Kidney tubule cell (primary cell): ENCODE measurements at regions not wholly inside any gene's neighbourhood (a gene's known extent, or its start where the extent isn't known, plus 50 kb on each side); places are given as distances from the start of the nearest gene placed in this dataset.

Experiments
- DNase-seq: peaks from one replicate; pipeline ENCODE4 v3.0.0-alpha.2; 2018; ENCODE audit warnings: low spot score

DNA sequence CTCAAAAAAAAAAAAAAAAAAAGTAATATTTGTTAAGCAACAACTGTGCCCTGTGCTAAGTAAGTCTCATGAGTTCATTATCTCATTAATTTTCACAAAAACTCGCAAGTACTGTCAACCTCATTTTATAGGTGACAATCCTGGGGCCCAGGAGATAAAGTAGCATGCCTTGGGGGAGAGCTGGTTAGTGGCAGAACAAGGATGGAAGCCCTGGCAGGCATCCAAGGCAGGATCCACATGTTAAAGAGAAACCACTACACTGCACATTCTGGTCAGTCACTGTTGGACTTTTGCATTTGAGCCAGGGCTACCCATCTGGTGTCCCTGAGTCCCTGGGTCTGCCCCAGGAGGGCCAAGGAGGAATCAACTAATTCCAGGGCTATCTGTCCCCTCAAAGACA is 54.6 kb downstream of the ZFP36L2 start:
- DNase-seq = peak; percentile 56

DNA sequence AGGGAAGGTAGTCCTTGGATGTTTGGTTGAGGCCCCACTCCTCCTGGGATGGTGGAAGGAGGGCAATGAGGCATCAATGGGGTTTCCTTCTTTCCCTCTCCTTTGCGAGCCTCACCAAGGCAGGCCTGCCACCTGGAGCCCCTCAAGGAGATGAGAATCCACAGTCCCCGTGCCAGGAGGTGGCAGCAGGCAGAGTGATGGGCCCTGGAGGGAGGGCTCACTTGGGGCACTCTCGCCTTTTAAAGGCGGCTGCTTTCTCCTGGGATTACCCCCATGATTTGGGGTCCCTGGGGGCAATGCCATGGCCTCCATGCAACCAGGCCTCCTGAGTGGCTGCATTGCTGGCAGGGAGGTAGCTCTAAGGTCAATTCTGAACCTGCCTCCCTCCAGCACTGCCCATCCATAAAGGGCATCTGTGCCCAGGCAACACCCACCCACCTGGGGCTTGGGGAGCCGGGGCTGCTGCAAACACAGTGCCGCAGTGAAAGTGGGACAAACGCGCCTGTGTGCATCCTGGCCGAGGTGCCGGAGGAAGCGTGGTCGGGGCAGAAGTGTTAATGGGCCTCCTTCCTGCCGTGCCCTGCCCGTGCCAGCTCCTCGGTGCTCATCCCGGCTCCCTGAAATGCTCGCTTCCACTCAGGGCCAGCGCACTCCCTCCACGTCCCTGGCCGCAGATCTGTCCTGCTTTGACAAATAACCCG is 55.9 kb downstream of the ZFP36L2 start:
- DNase-seq = no peak

DNA sequence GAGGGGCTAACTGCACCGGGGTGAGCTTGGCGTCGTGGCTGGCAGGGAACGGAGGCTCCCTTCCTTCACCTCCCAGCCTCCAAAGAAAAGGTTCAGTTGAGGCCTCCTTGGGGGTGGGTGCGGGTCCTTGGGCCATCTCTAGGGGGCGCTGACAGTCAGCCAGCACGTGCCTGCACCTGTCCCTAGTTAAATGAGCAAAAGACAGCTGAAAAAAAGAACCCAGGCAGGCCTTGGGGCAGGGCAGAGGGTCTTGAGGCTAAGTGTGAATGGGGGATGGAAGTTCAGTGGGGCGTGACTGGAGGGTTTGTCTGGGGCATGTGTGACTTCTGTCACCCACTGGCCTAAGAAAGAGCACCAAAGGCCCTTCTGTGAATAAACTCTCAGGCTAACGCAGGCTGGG is 56.4 kb downstream of the ZFP36L2 start:
- no peak for DNase-seq

DNA sequence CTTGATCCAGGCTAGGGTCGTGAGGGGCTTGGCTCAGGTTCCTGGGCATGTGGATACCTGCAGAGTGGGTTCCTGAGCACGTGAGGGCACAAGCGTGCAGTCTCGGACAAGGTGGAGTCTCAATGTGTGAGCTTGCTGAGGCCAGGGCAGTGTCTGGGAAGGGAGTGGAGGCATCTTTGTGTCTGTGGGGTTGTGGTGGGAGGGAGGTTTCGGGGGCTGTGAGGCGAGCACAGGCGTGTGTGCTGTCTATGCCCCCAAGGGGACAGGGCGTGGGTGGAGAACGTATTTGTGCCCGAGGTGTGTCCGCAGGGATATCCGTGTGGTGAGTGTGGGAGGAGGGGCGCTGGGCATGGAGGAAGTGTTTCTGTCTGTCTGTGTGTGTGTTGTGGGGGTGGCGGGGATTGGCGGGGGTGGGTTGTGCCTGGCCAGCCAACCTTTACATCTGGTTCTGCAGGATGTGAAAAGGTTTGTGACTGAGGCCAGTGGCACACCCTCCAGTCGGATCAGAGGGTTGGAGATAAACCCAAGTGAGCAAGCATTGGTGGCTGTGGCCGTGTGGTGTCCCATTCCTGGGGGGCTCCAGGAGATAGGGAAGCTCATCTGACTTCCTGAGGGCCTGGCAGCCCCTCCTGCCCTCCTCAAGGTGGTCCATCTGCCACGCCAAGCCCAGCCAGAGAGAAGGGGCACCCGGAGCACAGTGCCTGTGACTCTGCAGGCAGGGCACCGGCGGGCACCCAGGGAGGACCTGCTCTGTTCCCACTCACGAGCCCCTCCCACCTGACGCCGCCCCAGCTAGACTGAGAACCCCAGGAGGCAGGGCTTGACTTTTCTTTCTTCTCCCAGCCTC is 57.1 kb downstream of the ZFP36L2 start:
- peak; percentile 90 for DNase-seq

DNA sequence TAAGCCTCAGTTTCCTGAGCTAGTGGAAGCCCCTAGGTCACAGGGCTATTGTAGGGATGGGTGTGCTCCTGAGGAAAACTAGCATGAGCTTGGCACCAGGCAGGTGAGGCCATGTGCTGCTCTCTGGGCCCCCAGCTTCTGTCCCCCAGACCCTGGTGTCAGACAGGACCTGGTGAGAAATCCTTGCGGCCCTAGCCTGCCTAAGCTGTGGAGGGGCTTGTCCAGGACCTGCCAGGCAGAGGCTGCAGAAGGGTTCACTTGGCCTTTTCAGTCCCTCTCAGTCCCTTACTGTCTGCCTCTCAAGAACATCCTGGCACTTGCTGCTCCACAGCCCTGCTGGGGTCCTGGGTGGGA is 58.4 kb downstream of the ZFP36L2 start:
- no peak for DNase-seq

DNA sequence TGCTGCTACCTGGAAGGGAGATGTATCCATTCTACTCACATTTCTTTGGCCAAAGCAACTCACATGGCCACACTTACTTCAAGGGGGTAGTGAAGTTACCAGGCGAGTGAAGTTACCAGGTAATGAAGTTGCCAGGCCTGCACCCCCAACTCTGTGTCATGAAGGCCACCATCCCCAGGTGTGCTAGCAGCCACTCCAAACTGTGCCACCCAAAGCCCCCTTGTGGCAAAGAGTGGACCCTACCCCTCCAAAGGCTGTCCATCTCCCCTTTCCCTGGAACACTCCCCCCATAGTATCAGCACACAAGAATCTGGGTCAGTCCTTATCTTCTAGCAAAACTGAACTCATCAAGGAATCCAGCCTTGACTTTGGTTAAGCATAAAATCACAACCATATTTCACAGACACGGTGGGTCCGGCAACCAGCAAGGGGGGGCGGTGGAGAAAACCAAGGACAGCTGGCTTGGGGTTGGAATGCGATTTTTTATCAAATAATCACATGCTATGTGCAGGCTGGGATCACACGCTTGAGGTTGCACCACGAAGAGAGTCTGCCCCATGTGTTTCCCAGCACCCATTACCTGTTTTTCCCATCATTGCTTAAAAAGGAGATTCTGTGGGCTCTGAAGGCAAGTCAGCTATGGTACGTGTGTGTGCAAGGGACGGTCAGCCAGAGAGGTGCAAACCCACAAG is 60.9 kb downstream of the ZFP36L2 start:
- DNase-seq = no peak

DNA sequence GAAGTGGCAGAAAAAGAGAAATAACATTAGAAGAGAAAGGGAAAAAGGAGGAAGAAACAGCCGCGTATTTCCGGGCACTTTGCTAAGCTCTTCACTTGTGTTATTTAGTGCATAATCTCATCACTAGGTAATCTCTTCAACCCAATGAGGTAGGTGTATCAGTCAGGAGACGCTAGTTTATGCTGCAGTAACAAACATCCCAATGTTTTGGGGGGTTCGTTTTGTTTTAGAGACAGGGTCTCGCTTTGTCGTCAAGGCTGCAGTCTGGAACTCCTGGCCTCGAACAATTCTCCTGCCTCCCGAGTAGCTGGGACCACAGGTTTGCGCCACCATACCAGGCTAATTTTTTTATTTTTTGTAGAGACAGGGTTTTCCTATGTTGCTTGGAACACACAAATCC is 61.7 kb downstream of the ZFP36L2 start:
- DNase-seq = no peak

DNA sequence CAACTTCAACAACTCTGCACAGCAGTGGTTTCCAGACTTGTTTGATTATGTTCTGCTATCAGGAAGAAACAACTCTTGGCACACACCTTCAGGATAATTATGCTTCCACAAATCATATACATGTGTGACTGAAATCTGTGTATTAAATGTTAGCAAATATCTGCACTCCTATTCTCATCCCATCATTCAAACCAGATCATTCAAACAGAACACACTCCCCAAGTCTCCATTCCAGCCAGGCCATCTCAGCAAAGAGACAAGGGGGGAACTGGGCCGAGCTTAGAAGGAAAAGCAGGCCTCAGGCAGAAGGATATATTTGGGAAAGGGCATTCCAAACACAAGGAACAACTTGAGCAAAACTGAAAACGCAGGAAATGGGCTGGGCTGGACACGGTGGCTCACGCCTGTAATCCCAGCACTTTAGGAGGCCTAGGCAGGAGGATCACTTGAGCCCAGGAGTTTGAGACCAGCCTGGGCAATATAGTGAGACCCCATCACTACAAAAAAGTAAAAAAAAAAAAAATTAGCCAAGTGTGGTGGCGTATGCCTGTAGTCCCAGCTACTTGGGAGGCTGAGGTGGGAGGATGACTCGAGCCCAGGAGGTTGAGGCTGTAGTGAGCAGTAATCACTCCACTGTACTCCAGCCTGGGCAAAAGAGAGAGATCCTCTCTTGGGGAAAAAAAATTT is 62.7 kb downstream of the ZFP36L2 start:
- no peak for DNase-seq

DNA sequence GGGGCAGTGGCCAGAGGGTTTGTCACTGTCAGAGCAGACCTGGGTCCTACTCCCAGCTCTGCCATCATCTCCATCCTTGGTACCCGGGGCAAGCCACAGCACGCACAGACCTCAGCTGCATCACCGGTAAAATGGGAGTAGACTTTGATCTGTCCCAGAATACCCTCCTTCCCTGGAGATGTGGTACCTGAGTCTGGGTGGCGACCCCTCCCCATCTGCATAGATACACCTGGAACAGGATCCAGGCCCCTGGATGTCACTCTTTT is 64.0 kb downstream of the ZFP36L2 start:
- no peak for DNase-seq

DNA sequence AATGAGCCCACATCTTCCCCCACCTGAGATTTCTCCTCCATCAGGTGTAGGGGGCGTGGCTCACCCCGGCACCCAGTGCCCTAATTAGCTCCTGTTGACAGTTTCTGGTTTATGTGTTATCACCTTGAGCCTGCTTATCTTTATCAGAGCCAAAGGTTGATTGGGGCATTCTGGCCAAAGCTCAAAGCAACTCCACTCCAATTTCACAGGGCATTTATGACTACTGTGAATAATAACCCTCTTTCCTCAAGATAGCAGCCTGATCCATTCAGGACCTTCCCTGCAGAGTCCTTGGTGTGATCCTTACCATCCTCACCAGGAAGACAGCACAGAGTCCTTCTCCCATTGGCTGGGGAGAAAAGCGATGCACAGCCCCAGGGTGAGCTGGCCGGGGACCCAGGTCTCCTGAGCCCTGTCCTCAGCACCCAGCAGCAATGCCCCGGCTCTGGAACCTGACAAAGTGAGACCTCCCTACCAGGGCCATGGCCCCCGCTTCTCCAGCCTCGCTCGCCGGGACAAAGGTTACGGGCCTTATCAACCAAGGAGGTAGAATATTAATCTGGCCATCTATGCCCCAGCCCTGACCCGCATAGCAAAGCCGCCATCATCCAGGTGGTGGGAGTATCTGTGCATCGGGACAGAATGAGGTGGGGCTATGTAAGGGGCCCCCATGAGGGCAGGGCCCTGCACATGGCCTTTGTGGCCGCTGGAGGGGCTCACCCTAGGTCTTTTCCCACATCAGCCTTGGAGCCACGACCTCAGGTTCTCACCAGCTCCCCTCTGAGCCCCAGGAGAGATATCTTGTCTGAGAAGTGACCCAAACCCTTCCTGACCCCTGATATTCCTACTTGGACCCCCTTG is 64.5 kb downstream of the ZFP36L2 start:
- DNase-seq = no peak

DNA sequence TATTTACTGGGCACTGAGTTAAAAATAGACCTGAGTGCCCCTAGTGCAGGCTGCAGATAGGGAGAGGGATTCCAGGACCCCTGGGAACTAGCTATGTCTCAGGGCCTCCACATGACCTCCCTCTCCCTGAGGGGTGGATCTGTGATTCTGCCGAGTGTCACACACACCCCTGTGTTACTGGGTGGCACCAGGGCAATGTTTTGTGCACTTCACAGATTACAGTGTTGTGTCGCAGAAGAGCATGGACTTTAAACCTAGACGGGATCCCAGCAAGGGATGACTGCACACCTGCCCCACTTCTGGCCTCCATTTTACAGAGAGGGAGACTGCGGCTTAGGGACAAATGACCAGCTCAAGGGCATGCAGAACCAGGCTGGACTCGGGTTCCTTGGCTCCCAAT is 65.6 kb downstream of the ZFP36L2 start:
- no peak for DNase-seq

DNA sequence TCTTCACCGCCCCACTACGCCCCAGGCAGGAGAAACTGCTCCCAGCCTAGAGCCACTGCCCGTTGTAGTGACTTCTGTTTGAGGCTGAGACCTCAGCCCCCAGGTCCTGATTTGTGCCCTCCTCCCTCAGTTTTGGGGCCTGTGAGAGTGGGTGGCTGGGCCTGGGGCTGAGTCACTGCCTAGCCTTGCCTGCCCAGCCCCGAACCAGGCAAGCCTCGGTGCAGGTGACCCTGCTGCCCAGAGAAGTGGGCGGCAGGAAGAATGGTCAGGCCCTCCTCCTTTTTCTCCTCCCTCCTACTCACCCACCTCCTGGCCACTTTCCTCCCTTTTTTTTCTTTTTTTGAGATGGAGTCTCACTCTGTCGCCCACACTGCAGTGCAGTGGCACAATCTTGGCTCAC is 66.6 kb downstream of the ZFP36L2 start:
- peak; percentile 58 for DNase-seq

DNA sequence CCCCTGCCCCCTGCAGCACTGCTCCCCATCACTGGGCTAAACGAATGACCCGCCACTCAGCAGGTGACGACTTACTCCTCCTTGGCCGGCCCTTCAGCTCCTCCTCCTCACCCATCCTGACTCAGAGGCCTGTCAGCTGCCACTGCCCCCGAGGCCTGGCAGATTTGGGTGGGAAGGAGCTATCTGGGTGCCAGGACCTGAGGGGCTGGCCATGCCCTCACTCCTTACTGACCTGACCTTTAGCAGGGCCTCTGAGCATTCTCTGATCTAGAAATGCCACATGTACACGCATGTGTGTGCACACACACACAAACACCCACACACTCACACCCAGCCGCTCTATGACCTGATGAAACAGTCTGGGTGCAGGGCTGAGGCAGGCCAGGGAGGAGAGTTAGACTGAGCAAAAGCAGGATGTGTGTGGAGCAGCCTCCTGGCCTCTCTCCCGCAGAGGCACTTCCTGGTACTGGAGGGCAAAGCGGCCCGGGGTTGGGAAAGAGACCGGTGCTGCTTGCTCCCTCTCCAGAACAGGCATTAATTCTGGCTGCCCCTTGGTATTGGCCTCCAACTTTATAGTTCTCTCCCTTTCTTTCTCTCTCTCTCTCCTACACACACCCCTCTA is 68.0 kb downstream of the ZFP36L2 start:
- peak; percentile 92 for DNase-seq

DNA sequence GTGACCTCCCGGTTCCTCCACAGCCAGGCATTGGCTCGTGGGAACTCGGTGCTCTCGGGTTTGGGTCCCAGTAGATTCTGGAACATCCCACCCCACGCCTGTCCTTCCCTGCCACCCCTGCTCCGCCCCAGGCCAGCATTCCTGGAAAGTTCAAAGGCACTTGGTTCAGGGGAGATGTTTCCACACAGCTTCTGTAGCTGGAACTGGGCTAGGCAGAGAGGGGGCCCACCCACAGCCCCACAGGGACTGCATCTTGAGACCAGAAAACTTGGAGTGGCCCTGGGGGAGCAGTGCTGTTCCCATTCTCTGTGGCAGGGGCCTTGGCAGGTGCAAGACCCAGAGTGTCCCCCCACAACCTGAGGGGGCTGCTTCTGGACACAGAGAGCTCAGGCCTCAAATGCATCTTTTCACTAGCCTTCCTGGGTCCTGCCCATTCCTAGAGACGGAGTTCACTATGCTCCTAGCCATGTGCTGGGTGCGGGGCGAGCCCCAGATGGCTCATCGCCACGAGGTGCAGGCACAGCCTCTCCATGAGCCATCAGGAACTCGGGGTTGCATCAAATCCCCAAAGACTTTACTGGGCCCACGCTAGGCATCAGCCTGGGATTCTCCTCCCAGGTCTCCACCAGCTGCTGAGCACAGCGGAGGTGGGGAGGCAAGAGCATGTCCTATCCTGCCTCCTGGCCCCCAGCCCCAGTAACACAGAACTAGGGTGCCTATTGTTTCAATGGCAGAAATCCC is 68.7 kb downstream of the ZFP36L2 start:
- DNase-seq = no peak

DNA sequence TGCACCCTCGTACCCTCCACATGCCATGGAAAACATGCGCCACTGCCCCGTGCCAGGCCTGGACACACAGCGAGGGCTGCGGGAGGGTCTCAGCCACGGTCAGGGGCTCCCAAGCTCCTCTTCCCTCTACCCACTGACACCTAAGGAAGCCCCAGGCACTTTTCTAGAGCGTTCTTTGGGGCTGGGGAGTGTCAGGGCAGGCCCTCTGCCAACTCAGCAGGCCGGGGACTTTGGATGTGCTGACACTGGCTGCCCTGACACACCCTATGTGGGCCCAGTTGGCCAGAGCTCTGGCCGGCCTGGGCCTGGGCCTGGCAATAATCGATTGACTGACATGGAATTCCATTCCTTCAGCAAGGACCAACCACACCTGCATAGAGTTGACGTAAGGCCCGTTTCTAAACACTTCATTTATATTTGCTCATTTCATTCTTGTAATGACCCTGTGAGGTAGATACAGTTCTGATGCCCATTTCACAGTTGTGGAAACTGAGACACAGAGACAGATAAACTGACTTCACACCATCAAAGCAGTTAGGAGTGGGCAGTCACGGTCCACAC is 70.5 kb downstream of the ZFP36L2 start:
- no peak for DNase-seq

DNA sequence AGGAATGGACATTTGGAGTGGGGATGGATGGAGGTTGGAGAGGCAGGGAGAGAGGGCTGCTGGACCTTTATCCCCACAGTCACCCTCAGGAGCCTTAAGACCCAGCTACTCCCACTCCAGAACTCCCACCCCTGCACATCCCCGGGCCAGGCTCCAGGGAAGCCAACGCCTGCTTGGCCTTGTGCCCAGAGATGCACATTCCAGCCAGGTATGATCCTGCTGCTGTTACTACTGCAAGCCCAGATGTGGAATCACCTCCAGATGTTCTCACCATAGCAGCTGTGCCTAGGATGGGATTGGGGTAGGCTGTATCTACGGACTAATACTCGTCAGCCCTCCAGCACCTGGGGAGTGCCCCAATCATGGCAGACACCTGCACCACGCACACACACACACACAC is 71.7 kb downstream of the ZFP36L2 start:
- DNase-seq = no peak

DNA sequence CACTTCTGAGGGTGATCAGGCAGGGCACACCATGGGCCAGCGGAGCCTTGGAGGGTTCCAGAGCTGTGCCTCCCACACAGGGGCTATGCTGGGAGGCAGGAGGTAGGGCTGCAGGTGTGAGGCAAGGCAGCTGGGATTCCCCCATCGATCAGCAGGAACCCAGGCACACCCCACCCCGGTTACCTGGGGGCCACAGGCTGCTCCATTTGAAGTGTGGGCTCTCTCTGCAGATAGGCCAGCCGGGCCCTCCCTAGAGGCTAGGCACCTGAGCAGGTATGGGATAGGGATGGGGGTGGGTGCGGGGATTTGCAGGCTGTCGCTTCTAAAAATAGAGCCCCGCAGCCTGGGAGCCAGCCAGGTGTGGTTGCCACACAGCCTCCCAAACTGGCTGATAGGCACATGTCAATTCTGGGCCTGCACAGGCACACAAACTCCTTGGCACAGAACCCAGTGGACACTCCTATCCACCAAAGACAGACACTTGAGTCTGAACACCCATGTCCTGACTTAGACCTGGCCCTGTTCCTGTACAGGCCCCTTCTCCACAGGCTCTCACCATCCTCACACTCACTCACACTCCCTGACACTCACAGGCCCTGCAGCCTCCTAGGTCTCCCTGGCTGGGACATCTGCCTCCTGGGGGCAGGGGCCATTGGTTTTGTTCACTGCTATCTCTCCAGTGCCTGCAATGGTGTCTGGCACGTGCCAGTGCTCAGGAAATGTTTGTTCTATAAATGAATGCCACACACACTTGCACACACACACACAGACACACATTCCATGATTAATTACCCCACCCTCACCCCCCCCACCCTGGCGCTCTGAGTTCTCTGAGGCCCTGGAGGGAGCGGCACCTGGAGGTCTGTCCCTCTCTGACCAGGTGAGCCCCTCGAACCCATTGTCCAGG is 73.4 kb downstream of the ZFP36L2 start:
- no peak for DNase-seq

DNA sequence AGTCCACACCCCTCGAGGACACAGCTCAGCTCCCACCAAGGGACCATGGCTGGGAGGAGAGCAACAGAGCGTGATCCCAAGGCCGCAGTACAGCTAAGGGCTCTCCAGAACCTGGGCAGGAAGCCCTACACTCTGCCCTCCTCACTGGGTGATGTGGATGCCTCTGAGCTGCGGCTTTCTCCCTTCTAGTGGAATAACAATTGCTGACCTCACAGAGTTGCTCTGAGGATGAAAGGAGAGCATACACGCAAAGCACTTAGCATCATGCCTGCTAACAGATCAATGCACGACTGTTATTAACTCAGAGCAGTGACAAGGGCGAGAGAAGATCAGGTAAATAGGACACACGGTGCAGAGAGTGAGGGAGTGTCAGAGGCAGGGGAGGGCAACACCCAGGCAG is 74.2 kb downstream of the ZFP36L2 start:
- no peak for DNase-seq

DNA sequence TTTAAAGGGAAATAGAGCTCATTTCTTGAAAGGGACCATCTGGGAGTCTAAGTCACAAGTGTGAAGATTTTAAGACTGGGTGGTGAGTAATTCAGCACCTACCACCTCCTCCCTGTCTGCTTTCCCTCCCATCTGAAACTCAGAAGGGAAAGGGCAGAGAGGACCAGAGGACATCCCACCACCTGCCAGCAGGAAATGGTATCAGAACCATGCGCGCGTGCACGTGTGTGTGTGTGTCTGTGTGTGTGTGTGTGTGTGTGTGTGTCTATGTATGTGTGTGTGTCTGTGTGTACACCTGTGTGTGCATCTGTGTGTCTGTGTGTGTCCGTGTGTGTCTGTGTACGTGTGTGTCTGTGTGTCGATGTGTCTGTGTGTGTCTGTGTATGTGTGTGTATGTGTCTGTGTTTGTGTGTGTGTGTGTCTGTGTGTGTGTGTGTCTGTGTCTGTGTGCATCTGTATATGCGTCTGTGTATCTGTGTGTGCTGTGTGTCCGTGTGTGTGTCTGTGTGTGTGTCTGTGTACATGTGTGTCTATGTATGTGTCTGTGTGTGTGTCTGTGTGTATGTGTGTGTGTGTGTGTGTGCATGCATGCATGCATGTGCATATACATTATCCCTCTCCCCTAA is 76.8 kb downstream of the ZFP36L2 start:
- DNase-seq = no peak
